Brain microvascular endothelial cell (primary cell): ENCODE measurements at regions not wholly inside any gene's neighbourhood (a gene's known extent, or its start where the extent isn't known, plus 50 kb on each side); places are given as distances from the start of the nearest gene placed in this dataset.

Source experiments
- DNase-seq: peaks from one replicate; pipeline ENCODE4 v3.0.0-alpha.2; 2020
- H3K27ac ChIP-seq: fragments of 250-450 bp; sonication (Bioruptor Pico); 2 replicates; pipeline ENCODE4 v1.5.1; 2020; ENCODE audit warnings: mild to moderate bottlenecking, moderate library complexity
- H3K27me3 ChIP-seq: fragments of 250-450 bp; sonication (Bioruptor Pico); replicated peaks from 2 replicates; pipeline ENCODE4 v1.5.1; 2020; ENCODE audit warnings: mild to moderate bottlenecking
- H3K36me3 ChIP-seq: fragments of 250-450 bp; sonication (Bioruptor Pico); replicated peaks from 2 replicates; pipeline ENCODE4 v1.5.1; 2020; ENCODE audit warnings: mild to moderate bottlenecking
- H3K4me3 ChIP-seq: 2 replicates; pipeline ENCODE4 v1.5.1; 2011; ENCODE audit warnings: low read depth, mild to moderate bottlenecking, control low read depth, low read length, moderate library complexity
- in situ Hi-C: cut with HindIII; loops from 2 replicates; pipeline ENCODE4 v1.10.0; 2017; ENCODE audit warnings: low sequenced_read_pairs, low pct_ligation_motif_present
- TF ChIP-seq, protein P1 (sequence below): IDR thresholded peaks from 2 replicates; pipeline ENCODE4 v1.5.1; 2011; ENCODE audit warnings: low read depth, mild to moderate bottlenecking, moderate library complexity, low read length, control low read depth, inconsistent platforms; ENCODE audit errors: missing control alignments

DNA sequence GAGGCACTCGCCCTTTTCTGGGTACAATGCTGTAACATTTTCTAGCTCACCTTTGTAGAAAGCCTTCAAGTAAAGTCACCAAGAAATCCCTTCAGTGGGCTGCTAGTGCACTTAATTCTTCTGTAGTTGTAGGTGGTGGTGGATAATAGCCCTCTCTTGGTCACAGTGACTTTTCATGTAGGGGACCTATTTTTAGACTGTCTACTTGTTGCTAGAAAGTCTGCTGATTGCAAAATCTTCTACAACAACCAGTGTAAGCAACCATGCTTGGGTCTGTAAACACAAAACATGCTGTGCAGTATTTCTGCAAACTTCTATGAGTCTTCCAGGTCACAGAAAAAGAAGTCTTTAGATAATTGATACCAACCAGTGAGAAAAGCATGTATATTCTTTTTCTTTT, 55.6 kb downstream of the PBDC1 start:
- Histone ChIP-seq H3K27me3 (no peaks in the 10 kb centered on the region), H3K36me3 (no peaks in the 10 kb centered on the region), H3K4me3 (no peak overlapping the region), H3K27ac (no peak overlapping the region)
- in situ Hi-C loops, result no loop called here
- TF ChIP-seq, protein P1, sequence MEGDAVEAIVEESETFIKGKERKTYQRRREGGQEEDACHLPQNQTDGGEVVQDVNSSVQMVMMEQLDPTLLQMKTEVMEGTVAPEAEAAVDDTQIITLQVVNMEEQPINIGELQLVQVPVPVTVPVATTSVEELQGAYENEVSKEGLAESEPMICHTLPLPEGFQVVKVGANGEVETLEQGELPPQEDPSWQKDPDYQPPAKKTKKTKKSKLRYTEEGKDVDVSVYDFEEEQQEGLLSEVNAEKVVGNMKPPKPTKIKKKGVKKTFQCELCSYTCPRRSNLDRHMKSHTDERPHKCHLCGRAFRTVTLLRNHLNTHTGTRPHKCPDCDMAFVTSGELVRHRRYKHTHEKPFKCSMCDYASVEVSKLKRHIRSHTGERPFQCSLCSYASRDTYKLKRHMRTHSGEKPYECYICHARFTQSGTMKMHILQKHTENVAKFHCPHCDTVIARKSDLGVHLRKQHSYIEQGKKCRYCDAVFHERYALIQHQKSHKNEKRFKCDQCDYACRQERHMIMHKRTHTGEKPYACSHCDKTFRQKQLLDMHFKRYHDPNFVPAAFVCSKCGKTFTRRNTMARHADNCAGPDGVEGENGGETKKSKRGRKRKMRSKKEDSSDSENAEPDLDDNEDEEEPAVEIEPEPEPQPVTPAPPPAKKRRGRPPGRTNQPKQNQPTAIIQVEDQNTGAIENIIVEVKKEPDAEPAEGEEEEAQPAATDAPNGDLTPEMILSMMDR, result no peak
- DNase-seq, result no peak

GRCh38 chrX:76248901-76249300, 76.0 kb downstream of the PBDC1 start:
- no peak for DNase-seq
- Histone ChIP-seq H3K36me3 (no peaks in the 10 kb centered on the region), H3K27ac (no peak overlapping the region), H3K4me3 (no peak overlapping the region), H3K27me3 (no peaks in the 10 kb centered on the region)
- TF ChIP-seq, protein P1, result no peak
- in situ Hi-C loops, result no loop called here

GRCh38 chrX:76253432-76253831, 80.6 kb downstream of the PBDC1 start:
- Histone ChIP-seq H3K27ac (no peak overlapping the region), H3K27me3 (no peaks in the 10 kb centered on the region), H3K4me3 (no peak overlapping the region), H3K36me3 (no peaks in the 10 kb centered on the region)
- in situ Hi-C loops, result no loop called here
- TF ChIP-seq, protein P1, result peak; percentile 55
- peak; percentile 5 for DNase-seq

DNA sequence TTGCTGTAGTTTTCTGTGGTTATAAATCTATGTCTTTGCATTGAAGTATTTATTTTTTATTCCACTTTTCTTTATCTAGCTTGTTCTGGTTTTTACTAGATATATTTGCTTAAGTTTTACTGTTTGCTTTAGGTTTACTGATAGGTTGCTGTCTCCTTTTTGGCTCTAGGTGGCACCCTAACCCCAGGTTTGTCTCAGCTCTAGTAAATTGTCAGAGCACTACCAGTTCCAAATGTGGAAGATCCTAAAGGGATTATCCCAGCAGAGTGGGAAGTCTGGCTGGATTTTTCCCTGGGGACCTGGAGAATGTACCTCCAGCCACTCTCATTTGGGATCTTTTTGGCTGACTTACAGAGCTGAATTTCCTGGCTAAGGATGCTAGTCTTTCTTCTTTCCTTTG, 106.1 kb downstream of the PBDC1 start:
- in situ Hi-C loops, result no loop called here
- H3K4me3 ChIP-seq, result no peak overlapping the region

More for the DNA sequence above, 106.1 kb downstream of the PBDC1 start:
- TF ChIP-seq, protein P1, result peak; percentile 70
- Histone ChIP-seq H3K27me3 (no peaks in the 10 kb centered on the region), H3K36me3 (no peaks in the 10 kb centered on the region), H3K27ac (no peak overlapping the region)
- DNase-seq, result peak; percentile 39
